Endothelial cell of umbilical vein (primary cell): ENCODE measurements at regions not wholly inside any gene's neighbourhood (a gene's known extent, or its start where the extent isn't known, plus 50 kb on each side); places are given as distances from the start of the nearest gene placed in this dataset.

ENCODE experiments used
- BruUV-seq: library from RNA; stranded (reverse); fragments of 400-500 nt; replicated peaks from 2 replicates; lab custom pipeline; 2021; lab: Mats Ljungman, UMichigan
- CTCF ChIA-PET: fragments of 300-600, 350-600 bp; sonication (Branson Sonifier 250); formaldehyde crosslinking; loops from one replicate; lab custom pipeline; 2021; ENCODE audit warnings: antibody characterized with exemption, inconsistent platforms; lab: Charles Lee
- POLR2A ChIA-PET: fragments of 300-600, 350-600 bp; sonication (Branson Sonifier 250); formaldehyde crosslinking; loops from one replicate; lab custom pipeline; 2021; ENCODE audit warnings: antibody characterized with exemption, inconsistent platforms; lab: Charles Lee
- DNase-seq: peaks from one replicate; pipeline ENCODE4 v3.0.0-alpha.2; 2011; ENCODE audit warnings: low read depth, low spot score
- FAIRE-seq: peaks from 2 replicates; lab custom pipeline; 2011; peaks lifted over from hg19 to GRCh38; lab: Jason Lieb, UNC
- H2AFZ ChIP-seq: 2 replicates; pipeline ENCODE4 v1.6.0; 2012; ENCODE audit warnings: low read depth, low read length, control low read depth, inconsistent platforms
- H3K27ac ChIP-seq: 2 replicates; pipeline ENCODE4 v1.5.1; 2011; ENCODE audit warnings: low read depth, mild to moderate bottlenecking, control low read depth, low read length, moderate library complexity; ENCODE audit not compliant: insufficient read depth
- H3K27me3 ChIP-seq, 2 experiments: 2 replicates each; pipeline versions ENCODE4 v1.6.0 to v1.6.1; 2011; ENCODE audit warnings: low read length in 2 of 2, mixed read lengths in 1 of 2; ENCODE audit not compliant: control insufficient read depth in 2 of 2, insufficient read depth in 2 of 2
- H3K36me3 ChIP-seq, 2 experiments: 2 replicates in 1 of 2; 3 replicates in 1 of 2; pipeline ENCODE4 v1.5.1; 2011; ENCODE audit warnings: low read length in 2 of 2, mild to moderate bottlenecking in 1 of 2, moderate library complexity in 1 of 2; ENCODE audit not compliant: control insufficient read depth in 2 of 2, insufficient read depth in 2 of 2; ENCODE audit errors: extremely low read depth in 1 of 2
- H3K4me1 ChIP-seq: 3 replicates; pipeline ENCODE4 v1.5.1; 2011; ENCODE audit warnings: mild to moderate bottlenecking, low read length; ENCODE audit not compliant: control insufficient read depth, insufficient read depth; ENCODE audit errors: extremely low read depth
- H3K4me2 ChIP-seq: 2 replicates; pipeline ENCODE4 v1.6.1; 2011; ENCODE audit warnings: low read length, control low read depth, mixed read lengths; ENCODE audit not compliant: insufficient read depth
- H3K4me3 ChIP-seq, 3 experiments: fragments of 200-600 bp in 1 of 3; sonication (generic), shearing (Covaris generic) in 1 of 3; replicated peaks in 1 of 3; 2 replicates each; pipeline ENCODE4 v1.5.1; 2011 to 2016; ENCODE audit warnings: control low read depth in 3 of 3, low read length in 3 of 3, mild to moderate bottlenecking in 2 of 3, inconsistent platforms in 1 of 3, low read depth in 1 of 3, moderate library complexity in 1 of 3; ENCODE audit not compliant: insufficient read depth in 1 of 3
- H3K79me2 ChIP-seq: 2 replicates; pipeline ENCODE4 v1.6.0; 2012; ENCODE audit warnings: low read length, inconsistent platforms; ENCODE audit not compliant: control insufficient read depth, insufficient read depth
- H3K9ac ChIP-seq: replicated peaks from 2 replicates; pipeline ENCODE3; 2011; ENCODE audit warnings: low read length, control low read depth; ENCODE audit not compliant: insufficient read depth; ENCODE audit errors: extremely low read depth
- H3K9me1 ChIP-seq: replicated peaks from 3 replicates; pipeline ENCODE4 v1.6.0; 2011; ENCODE audit warnings: mild to moderate bottlenecking, low read length; ENCODE audit not compliant: control insufficient read depth, insufficient read depth; ENCODE audit errors: extremely low read depth
- H3K9me3 ChIP-seq: replicated peaks from 2 replicates; pipeline ENCODE4 v1.5.1; 2012; ENCODE audit warnings: low read length, inconsistent platforms; ENCODE audit not compliant: control insufficient read depth, insufficient read depth
- H4K20me1 ChIP-seq: replicated peaks from 2 replicates; pipeline ENCODE3; 2011; ENCODE audit warnings: mild to moderate bottlenecking, low read length; ENCODE audit not compliant: control insufficient read depth, insufficient read depth; ENCODE audit errors: extremely low read depth
- EZH2 ChIP-seq: IDR thresholded peaks from 2 replicates; pipeline ENCODE4 v1.6.1; 2012; ENCODE audit warnings: borderline replicate concordance, low read depth, mild to moderate bottlenecking, moderate library complexity, low read length, inconsistent platforms; ENCODE audit not compliant: severe bottlenecking
- FOS ChIP-seq: IDR thresholded peaks from 2 replicates; pipeline ENCODE4 v1.6.1; 2011; ENCODE audit warnings: mild to moderate bottlenecking, low read length, moderate library complexity, borderline replicate concordance; ENCODE audit not compliant: insufficient read depth
- GATA2 ChIP-seq: IDR thresholded peaks from 2 replicates; pipeline ENCODE4 v1.7.0; 2011; ENCODE audit warnings: low read depth, mild to moderate bottlenecking, moderate library complexity, mixed read lengths, low read length; ENCODE audit not compliant: insufficient read length, insufficient read depth
- JUN ChIP-seq: IDR thresholded peaks from 2 replicates; pipeline ENCODE4 v1.6.1; 2011; ENCODE audit warnings: borderline replicate concordance, low read depth; ENCODE audit not compliant: insufficient read length, insufficient read depth
- MYC ChIP-seq: IDR thresholded peaks from one replicate; pipeline ENCODE4 v1.6.1; 2011; ENCODE audit warnings: mild to moderate bottlenecking, low read depth, low read length
- POLR2A ChIP-seq: IDR thresholded peaks from 2 replicates; pipeline ENCODE4 v1.6.1; 2012; ENCODE audit warnings: low read depth, mild to moderate bottlenecking, control low read depth, low read length
- POLR2AphosphoS5 ChIP-seq: IDR thresholded peaks from 2 replicates; pipeline ENCODE4 v1.6.1; 2012; ENCODE audit warnings: low read depth, mild to moderate bottlenecking, control low read depth, low read length, moderate library complexity; ENCODE audit not compliant: insufficient read depth
- dilution Hi-C: fragments of 300-500 bp; cut with MboI; formaldehyde crosslinking; loops from one replicate; pipeline ENCODE4 v1.15.0; 2019; ENCODE audit warnings: low sequenced_read_pairs; ENCODE audit not compliant: extremely low pct_ligation_motif_present
- intact Hi-C: fragments of 100-400 bp; cut with micrococcal nuclease; formaldehyde crosslinking; loops from one replicate; pipeline ENCODE4 v1.10.0; 2022
- TF ChIP-seq, protein P1 (sequence below): IDR thresholded peaks from 2 replicates; pipeline ENCODE4 v1.6.1; 2011; ENCODE audit not compliant: insufficient read depth, insufficient read length
- TF ChIP-seq, protein P2 (sequence below), 2 donors: IDR thresholded peaks; 1 replicate in 1 of 2; 2 replicates in 1 of 2; pipeline ENCODE4 v1.5.1; 2011; ENCODE audit warnings: low read length in 2 of 2, mild to moderate bottlenecking in 2 of 2, moderate library complexity in 2 of 2, control low read depth in 1 of 2, inconsistent platforms in 1 of 2, low read depth in 1 of 2; ENCODE audit not compliant: insufficient read depth in 1 of 2; ENCODE audit errors: extremely low read depth in 1 of 2

- Histone ChIP-seq H3K9me3 (no peaks in the 10 kb centered on the region), H3K9ac (no peak overlapping the region), H3K27ac (no peak overlapping the region), H3K4me1 (no peaks in the 10 kb centered on the region), H3K9me1 (no peaks in the 10 kb centered on the region), H3K27me3 (no peaks in the 10 kb centered on the region), H3K36me3 (no peaks in the 10 kb centered on the region), H3K79me2 (no peaks in the 10 kb centered on the region), H2AFZ (no peak overlapping the region), H3K4me2 (no peak overlapping the region), H4K20me1 (no peaks in the 10 kb centered on the region), H3K4me3 (no peak overlapping the region)
- FAIRE-seq (no peak), DNase-seq (no peak)
- TF ChIP-seq GATA2 (no peak), FOS (no peak), POLR2A (no peak), POLR2AphosphoS5 (no peak), EZH2 (no peak), MYC (no peak), JUN (no peak)
- TF ChIP-seq, protein P1, sequence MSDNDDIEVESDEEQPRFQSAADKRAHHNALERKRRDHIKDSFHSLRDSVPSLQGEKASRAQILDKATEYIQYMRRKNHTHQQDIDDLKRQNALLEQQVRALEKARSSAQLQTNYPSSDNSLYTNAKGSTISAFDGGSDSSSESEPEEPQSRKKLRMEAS = no peak
- TF ChIP-seq, protein P2, sequence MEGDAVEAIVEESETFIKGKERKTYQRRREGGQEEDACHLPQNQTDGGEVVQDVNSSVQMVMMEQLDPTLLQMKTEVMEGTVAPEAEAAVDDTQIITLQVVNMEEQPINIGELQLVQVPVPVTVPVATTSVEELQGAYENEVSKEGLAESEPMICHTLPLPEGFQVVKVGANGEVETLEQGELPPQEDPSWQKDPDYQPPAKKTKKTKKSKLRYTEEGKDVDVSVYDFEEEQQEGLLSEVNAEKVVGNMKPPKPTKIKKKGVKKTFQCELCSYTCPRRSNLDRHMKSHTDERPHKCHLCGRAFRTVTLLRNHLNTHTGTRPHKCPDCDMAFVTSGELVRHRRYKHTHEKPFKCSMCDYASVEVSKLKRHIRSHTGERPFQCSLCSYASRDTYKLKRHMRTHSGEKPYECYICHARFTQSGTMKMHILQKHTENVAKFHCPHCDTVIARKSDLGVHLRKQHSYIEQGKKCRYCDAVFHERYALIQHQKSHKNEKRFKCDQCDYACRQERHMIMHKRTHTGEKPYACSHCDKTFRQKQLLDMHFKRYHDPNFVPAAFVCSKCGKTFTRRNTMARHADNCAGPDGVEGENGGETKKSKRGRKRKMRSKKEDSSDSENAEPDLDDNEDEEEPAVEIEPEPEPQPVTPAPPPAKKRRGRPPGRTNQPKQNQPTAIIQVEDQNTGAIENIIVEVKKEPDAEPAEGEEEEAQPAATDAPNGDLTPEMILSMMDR (IDR thresholded peaks at IDR 0.05; ENCODE audit: extremely low read depth in 1 of 2, insufficient read depth in 1 of 2, low read depth in 1 of 2, low read length in 2 of 2) = no peak
- dilution Hi-C loops = no loop called here
- ChIA-PET CTCF (no interaction called here), POLR2A (no interaction called here)
- BruUV-seq = no TSS peak
- intact Hi-C loops = no loop called here
Measured at GRCh38 chrX:115713460-115713859, 152.5 kb downstream of the PLS3 start.
